GM21367 (cell line): ENCODE measurements at regions not wholly inside any gene's neighbourhood (a gene's known extent, or its start where the extent isn't known, plus 50 kb on each side); places are given as distances from the start of the nearest gene placed in this dataset.
"Not testable (repeated sequence)": the region's sequence is repeated elsewhere in the genome, so short reads cannot be mapped to it uniquely, and the experiment has no call there.

Source experiments
- ATAC-seq: cut with Tn5 transposase; IDR thresholded peaks from one replicate; pipeline ENCODE4 v1.9.1; 2021; ENCODE audit not compliant: unreplicated experiment

- ATAC-seq: no peak
Measured at GRCh38 chr4:117533501-117533900, 448.1 kb upstream of the TRAM1L1 start.

DNA sequence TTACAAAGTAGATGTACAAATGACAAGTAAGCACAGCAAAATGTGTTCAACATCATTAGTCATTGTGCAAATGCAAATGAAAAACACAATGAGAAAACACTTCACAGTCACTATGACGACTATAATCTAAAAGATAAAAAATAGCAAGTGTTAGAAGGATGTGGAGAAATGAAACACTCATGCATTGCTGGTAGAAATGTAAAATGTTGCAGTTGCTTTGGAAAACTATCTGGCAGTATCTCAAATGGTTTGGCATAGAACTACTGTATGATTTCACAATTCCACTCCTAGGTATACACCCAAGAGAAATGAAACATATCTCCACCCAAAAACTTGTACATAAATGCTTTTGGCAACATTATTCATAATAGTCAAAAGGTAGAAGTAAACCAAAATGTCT, 459.7 kb upstream of the TRAM1L1 start:
- no peak for ATAC-seq

DNA sequence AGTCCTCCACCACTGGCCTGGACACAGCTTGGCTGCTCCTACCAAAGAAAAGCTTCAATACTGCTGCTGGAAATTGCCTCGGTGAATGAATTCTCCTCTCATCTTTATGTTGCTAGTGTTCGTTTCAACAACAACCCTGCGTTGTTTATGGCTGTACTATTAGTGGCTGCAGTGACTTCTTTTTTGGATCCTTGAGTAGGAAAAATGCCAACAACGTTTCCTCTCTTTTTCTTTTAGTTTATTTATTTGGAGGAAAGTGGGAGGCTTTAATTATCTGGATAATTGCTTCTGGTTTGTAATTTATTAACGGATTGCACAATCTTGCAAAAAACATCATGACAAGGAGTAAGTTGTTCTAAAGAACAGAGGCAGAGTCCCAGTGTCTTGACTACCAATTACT, 464.1 kb upstream of the TRAM1L1 start:
- no peak for ATAC-seq

- ATAC-seq: no peak
Measured at GRCh38 chr4:117550085-117550484, 464.7 kb upstream of the TRAM1L1 start.

GRCh38 chr4:117560329-117560728, 474.0 kb upstream of the NDST3 start:
- ATAC-seq: no peak

- no peak for ATAC-seq
Measured at GRCh38 chr4:117574085-117574484, 460.2 kb upstream of the NDST3 start.

- ATAC-seq: no peak
Measured at GRCh38 chr4:117575850-117576249, 458.4 kb upstream of the NDST3 start.

DNA sequence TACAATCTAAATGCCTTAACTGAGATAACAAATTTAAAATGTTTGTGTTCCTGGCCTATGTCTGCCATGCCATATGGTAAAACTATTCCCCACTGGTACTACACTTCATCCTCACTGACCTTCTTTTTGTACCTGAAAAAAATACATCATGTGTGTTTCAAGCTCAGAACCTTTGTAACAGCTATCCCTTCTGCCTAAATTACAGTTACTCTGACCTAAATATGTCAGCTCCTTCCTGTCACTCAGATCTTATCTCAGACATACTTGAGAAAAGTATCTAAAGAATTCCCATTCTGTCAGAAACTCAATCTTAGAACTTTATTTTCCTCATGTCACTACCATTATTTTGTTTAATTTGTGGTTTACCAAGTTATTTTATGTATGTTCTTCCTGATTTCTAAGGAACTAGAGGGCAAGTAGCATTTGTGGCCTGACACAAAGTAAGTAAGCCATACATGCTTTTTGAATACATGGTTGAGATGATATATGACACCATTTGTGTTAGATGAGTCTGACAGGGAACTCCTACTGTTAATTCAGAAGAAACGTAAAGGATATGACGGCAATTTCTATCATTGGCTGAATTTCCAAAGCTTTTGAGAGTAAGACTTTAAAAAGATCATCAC, 456.5 kb upstream of the NDST3 start:
- ATAC-seq: no peak

DNA sequence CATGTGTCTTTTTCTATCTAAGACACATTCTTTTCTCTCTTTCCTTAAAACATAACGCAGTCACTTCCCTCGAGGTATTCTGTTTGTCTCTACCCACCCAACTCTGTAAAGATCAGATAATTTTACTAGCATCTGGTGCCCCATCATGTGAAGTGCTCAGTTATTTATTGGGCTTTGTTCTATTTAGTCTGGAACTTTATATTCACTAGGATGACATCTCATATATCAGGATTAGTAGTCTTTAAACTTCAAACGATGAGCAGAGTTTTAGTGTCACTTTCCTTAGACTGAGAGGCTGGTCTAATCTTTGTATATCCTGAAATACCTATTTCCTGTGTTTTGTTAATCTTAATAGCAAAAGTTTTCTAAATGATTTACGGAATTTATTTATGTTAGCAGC, 445.5 kb upstream of the NDST3 start:
- no peak for ATAC-seq

DNA sequence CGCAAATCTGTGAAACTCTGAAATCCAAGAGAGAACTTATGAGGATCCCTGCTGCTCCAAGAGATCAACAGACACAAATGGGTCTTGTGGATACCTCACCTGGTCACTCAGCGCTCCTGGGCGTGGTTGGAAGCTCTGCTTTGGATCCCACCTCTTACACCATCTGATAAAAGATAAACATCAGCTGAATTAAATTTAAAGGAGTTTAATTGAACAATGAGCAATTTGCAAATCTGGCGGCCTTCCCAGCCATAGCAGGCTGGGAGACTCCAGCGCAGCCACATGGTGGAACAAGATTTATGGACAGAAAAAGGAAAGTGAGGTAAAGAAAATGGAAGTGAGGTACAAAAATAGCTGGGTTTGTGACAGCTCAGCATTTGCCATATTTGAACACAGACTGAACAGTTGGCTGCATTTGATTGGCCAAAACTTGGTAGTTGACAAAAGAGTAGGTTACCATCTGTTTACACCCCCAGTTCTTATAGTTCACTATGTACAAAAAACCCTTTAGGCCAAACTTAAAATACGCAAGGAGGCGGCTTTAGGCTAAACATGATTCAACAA, 437.3 kb upstream of the NDST3 start:
- ATAC-seq: no peak

GRCh38 chr4:117599393-117599792, 434.9 kb upstream of the NDST3 start:
- ATAC-seq: not testable (repeated sequence)

GRCh38 chr4:117600936-117601335, 433.4 kb upstream of the NDST3 start:
- not testable (repeated sequence) for ATAC-seq

GRCh38 chr4:117610706-117611308, 423.5 kb upstream of the NDST3 start:
- ATAC-seq: no peak

GRCh38 chr4:117621673-117622072, 412.6 kb upstream of the NDST3 start:
- no peak for ATAC-seq

- ATAC-seq: no peak
Measured at GRCh38 chr4:117623326-117623725, 411.0 kb upstream of the NDST3 start.

DNA sequence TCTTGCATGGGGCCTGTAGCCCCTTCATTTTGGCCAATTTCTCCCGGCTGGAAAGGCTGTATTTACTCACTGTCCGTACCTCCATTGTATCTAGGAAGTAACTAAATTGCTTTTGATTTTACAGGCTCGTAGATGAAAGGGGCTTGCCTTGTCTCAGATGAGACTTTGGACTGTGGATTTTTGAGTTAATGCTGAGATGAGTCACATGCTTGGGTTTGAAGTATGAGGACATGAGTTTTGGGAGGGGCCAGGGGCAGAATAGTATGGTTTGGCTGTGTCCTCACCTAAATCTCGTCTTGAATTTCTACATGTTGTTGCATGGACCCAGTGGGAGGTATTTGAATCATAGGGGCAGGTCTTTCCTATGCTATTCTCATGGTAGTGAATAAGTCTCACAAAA, 407.6 kb upstream of the NDST3 start:
- no peak for ATAC-seq

DNA sequence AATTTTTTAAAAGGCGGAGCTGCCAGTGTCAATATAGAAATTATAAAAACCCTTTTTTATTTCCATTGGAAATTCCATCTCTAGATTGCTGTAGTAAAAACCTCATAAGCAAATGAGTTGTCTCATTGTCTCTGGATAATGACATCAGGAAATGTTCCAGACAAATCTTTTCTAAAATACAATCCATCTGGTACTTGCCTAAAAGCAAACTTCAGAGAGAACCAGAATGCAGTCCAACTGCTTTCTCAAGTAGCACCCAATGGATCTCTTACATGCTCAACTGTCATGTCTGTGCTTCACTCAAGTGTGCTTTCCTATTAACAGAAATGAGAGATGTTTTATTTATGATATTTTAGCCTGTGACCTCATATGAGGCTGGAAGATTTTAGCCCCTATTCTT, 399.6 kb upstream of the NDST3 start:
- ATAC-seq: no peak

GRCh38 chr4:117637347-117637746, 396.9 kb upstream of the NDST3 start:
- no peak for ATAC-seq

GRCh38 chr4:117640836-117641235, 393.4 kb upstream of the NDST3 start:
- no peak for ATAC-seq

- no peak for ATAC-seq
Measured at GRCh38 chr4:117641519-117641918, 392.8 kb upstream of the NDST3 start.

- ATAC-seq: no peak
Measured at GRCh38 chr4:117654079-117654478, 380.2 kb upstream of the NDST3 start.

DNA sequence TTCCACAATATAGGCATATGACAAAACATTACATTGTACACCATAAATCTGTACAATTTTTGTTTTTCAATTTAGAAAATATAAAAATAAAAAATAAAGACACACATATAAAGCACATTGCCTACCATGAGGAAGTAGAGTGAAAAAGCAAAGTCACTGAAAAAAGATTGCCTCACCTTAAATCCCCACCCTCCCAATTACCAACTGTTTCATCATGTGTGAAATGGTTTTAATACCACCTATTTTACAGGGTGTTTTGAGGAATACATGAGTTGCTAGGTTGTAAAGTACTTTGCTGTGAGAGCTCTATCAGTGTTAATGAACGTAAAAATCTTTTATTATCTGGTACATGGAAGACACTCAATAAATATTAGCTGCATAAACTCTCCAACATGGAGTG, 373.6 kb upstream of the NDST3 start:
- ATAC-seq: no peak
